Heart left ventricle (tissue), 13 donors: ENCODE measurements at regions not wholly inside any gene's neighbourhood (a gene's known extent, or its start where the extent isn't known, plus 50 kb on each side); places are given as distances from the start of the nearest gene placed in this dataset.

Experiments used
- CTCF ChIP-seq, 12 donors: fragments of 200-600 bp; sonication (generic) in 4 of 12; IDR thresholded peaks; one replicate each; pipeline versions ENCODE4 v1.5.0 to v1.8.0; 2018 to 2022; ENCODE audit warnings: antibody characterized with exemption in 12 of 12, mild to moderate bottlenecking in 5 of 12
- POLR2A ChIP-seq, 2 donors: fragments of 450-650 bp; IDR thresholded peaks; one replicate each; pipeline ENCODE4 v1.6.1; 2017; ENCODE audit warnings: antibody characterized with exemption in 2 of 2, mild to moderate bottlenecking in 2 of 2, moderate library complexity in 2 of 2
- donor health status: ischemic (EF 13 %, LVEDD 7.1; RV severe dilation, severe dysfunction).
- donor health status: DM: no; HTN: yes; CAD: no.
- donor health status: DM: no; HTN: no; CAD: no.
- donor health status: ischemic (EF 25% LVEDD 6.9; RV normal size, moderate dysfunction).
- donor health status: ischemic (EF 25% LVEDD 5.7; RV mildly dilated, moderate dysfunction).
- donor health status: ischemic (EF 35%, LVEDD 5.7; RV mildly dilated, moderate dysfunction).
- donor health status: nonischemic (EF 11% LVEDD 7.7; RV severe dilation, severe dysfunction).
- donor health status: DM: yes; HTN: yes; CAD: no.
- donor health status: PGD.
- donor health status: ischemic (EF 29% LVEDD 5.4; RV normal size, mild dysfunction).
- donor health status: nonischemic (EF 23%, LVEDD 6.1; RV moderate dilation, normal function).

GRCh38 chr13:63636316-63636993 lies 2220.8 kb upstream of the PCDH20 start:
- no peak for TF ChIP-seq CTCF (IDR thresholded peaks at IDR 0.05)
- TF ChIP-seq POLR2A (IDR thresholded peaks at IDR 0.05) = no peak
